ENCODE measurements at regions not wholly inside any gene's neighbourhood (a gene's known extent, or its start where the extent isn't known, plus 50 kb on each side); places are given as distances from the start of the nearest gene placed in this dataset.

- H3K4me1 ChIP-seq (ENCODE audit: control insufficient read depth in 1 of 2, low read depth in 2 of 2) = no peaks in the 10 kb centered on the region
- no peaks in the 10 kb centered on the region for H3K9me3 ChIP-seq
- H3K27me3 ChIP-seq (replicated peaks; ENCODE audit: insufficient read depth) = no peaks in the 10 kb centered on the region
- H3K36me3 ChIP-seq = no peaks in the 10 kb centered on the region
- ATAC-seq (ENCODE audit: insufficient number of reproducible peaks, low FRiP score, low read depth) (no peak), DNase-seq (ENCODE audit: low spot score) (no peak)
- H3K4me3 ChIP-seq = no peak overlapping the region
- H3K27ac ChIP-seq = no peak overlapping the region
- no peak for TF ChIP-seq CTCF (IDR thresholded peaks at IDR 0.05)
Observed at GRCh38 chr18:41618147-41618546, 336.9 kb upstream of the PIK3C3 start.

- ATAC-seq (ENCODE audit: insufficient number of reproducible peaks, low FRiP score, low read depth) = no peak
- Histone ChIP-seq H3K4me1 (ENCODE audit: control insufficient read depth in 1 of 2, low read depth in 2 of 2) (no peaks in the 10 kb centered on the region), H3K36me3 (no peaks in the 10 kb centered on the region)
Observed at GRCh38 chr18:41617647-41618046, 337.4 kb upstream of the PIK3C3 start.

GRCh38 chr18:41613003-41613609 is 341.9 kb upstream of the PIK3C3 start:
- Histone ChIP-seq H3K27ac (no peak overlapping the region), H3K4me1 (ENCODE audit: control insufficient read depth in 1 of 2, low read depth in 2 of 2) (no peaks in the 10 kb centered on the region), H3K9me3 (no peaks in the 10 kb centered on the region), H3K4me3 (no peak overlapping the region), H3K27me3 (replicated peaks; ENCODE audit: insufficient read depth) (no peaks in the 10 kb centered on the region), H3K36me3 (no peaks in the 10 kb centered on the region)
- TF ChIP-seq CTCF (IDR thresholded peaks at IDR 0.05) = no peak
- DNase-seq (ENCODE audit: low spot score) = no peak
- ATAC-seq (ENCODE audit: insufficient number of reproducible peaks, low FRiP score, low read depth) = no peak

More at GRCh38 chr18:41617647-41618046, 337.4 kb upstream of the PIK3C3 start:
- TF ChIP-seq CTCF (IDR thresholded peaks at IDR 0.05) = no peak
- Histone ChIP-seq H3K27ac (no peak overlapping the region), H3K27me3 (replicated peaks; ENCODE audit: insufficient read depth) (no peaks in the 10 kb centered on the region), H3K4me3 (no peak overlapping the region), H3K9me3 (no peaks in the 10 kb centered on the region)
- no peak for DNase-seq (ENCODE audit: low spot score)

- ATAC-seq (ENCODE audit: insufficient number of reproducible peaks, low FRiP score, low read depth) (no peak), DNase-seq (ENCODE audit: low spot score) (no peak)
- Histone ChIP-seq H3K9me3 (no peaks in the 10 kb centered on the region), H3K36me3 (no peaks in the 10 kb centered on the region), H3K4me1 (ENCODE audit: control insufficient read depth in 1 of 2, low read depth in 2 of 2) (no peaks in the 10 kb centered on the region), H3K27me3 (replicated peaks; ENCODE audit: insufficient read depth) (no peaks in the 10 kb centered on the region), H3K4me3 (no peak overlapping the region), H3K27ac (no peak overlapping the region)
- TF ChIP-seq CTCF (IDR thresholded peaks at IDR 0.05) = no peak
Observed at GRCh38 chr18:41604964-41605363, 350.1 kb upstream of the PIK3C3 start.

GRCh38 chr18:41602034-41602433 is 353.0 kb upstream of the PIK3C3 start:
- no peak for TF ChIP-seq CTCF (IDR thresholded peaks at IDR 0.05)
- Histone ChIP-seq H3K9me3 (no peaks in the 10 kb centered on the region), H3K27ac (no peak overlapping the region), H3K4me3 (no peak overlapping the region), H3K4me1 (ENCODE audit: control insufficient read depth in 1 of 2, low read depth in 2 of 2) (no peaks in the 10 kb centered on the region), H3K27me3 (replicated peaks; ENCODE audit: insufficient read depth) (no peaks in the 10 kb centered on the region), H3K36me3 (no peaks in the 10 kb centered on the region)
- ATAC-seq (ENCODE audit: insufficient number of reproducible peaks, low FRiP score, low read depth) (no peak), DNase-seq (ENCODE audit: low spot score) (no peak)
